ENCODE measurements at regions not wholly inside any gene's neighbourhood (a gene's known extent, or its start where the extent isn't known, plus 50 kb on each side); places are given as distances from the start of the nearest gene placed in this dataset.

GRCh38 chr6:50102676-50103075 is 52.9 kb upstream of the DEFB112 start:
- H3K27ac ChIP-seq (ENCODE audit: low read depth, low read length) = no peak overlapping the region
- no peak overlapping the region for H3K4me3 ChIP-seq (ENCODE audit: low read depth in 1 of 2, low read length in 2 of 2)
- H3K27me3 ChIP-seq (ENCODE audit: control insufficient read depth in 1 of 2, insufficient read depth in 2 of 2, low read length in 2 of 2) = no peaks in the 10 kb centered on the region
- no peaks in the 10 kb centered on the region for H3K4me1 ChIP-seq (ENCODE audit: insufficient read depth, low read length)
- H3K36me3 ChIP-seq (ENCODE audit: insufficient read depth, low read length) = no peaks in the 10 kb centered on the region
- H3K9ac ChIP-seq (ENCODE audit: low read length) = no peak overlapping the region
- H3K9me3 ChIP-seq (ENCODE audit: low read length) = no peaks in the 10 kb centered on the region

- Histone ChIP-seq H3K9me3 (ENCODE audit: low read length) (no peaks in the 10 kb centered on the region), H3K4me3 (ENCODE audit: low read depth in 1 of 2, low read length in 2 of 2) (no peak overlapping the region), H3K27ac (ENCODE audit: low read depth, low read length) (no peak overlapping the region)
Measured at GRCh38 chr6:50110587-50110986, 60.9 kb upstream of the DEFB112 start.

GRCh38 chr6:50112981-50113857 is 63.5 kb upstream of the DEFB112 start:
- Histone ChIP-seq H3K27ac (ENCODE audit: low read depth, low read length) (no peak overlapping the region), H3K9me3 (ENCODE audit: low read length) (no peaks in the 10 kb centered on the region), H3K9ac (ENCODE audit: low read length) (no peak overlapping the region), H3K4me1 (ENCODE audit: insufficient read depth, low read length) (no peaks in the 10 kb centered on the region), H3K36me3 (ENCODE audit: insufficient read depth, low read length) (no peaks in the 10 kb centered on the region), H3K27me3 (ENCODE audit: control insufficient read depth in 1 of 2, insufficient read depth in 2 of 2, low read length in 2 of 2) (no peaks in the 10 kb centered on the region), H3K4me3 (ENCODE audit: low read depth in 1 of 2, low read length in 2 of 2) (no peak overlapping the region)

More at GRCh38 chr6:50110587-50110986, 60.9 kb upstream of the DEFB112 start:
- Histone ChIP-seq H3K27me3 (ENCODE audit: control insufficient read depth in 1 of 2, insufficient read depth in 2 of 2, low read length in 2 of 2) (no peaks in the 10 kb centered on the region), H3K9ac (ENCODE audit: low read length) (no peak overlapping the region), H3K36me3 (ENCODE audit: insufficient read depth, low read length) (no peaks in the 10 kb centered on the region), H3K4me1 (ENCODE audit: insufficient read depth, low read length) (no peaks in the 10 kb centered on the region)

GRCh38 chr6:50116390-50116789 is 66.7 kb upstream of the DEFB112 start:
- no peak overlapping the region for H3K9ac ChIP-seq (ENCODE audit: low read length)
- no peak overlapping the region for H3K27ac ChIP-seq (ENCODE audit: low read depth, low read length)
- no peaks in the 10 kb centered on the region for H3K4me1 ChIP-seq (ENCODE audit: insufficient read depth, low read length)
- H3K9me3 ChIP-seq (ENCODE audit: low read length) = no peaks in the 10 kb centered on the region
- no peak overlapping the region for H3K4me3 ChIP-seq (ENCODE audit: low read depth in 1 of 2, low read length in 2 of 2)
- no peaks in the 10 kb centered on the region for H3K36me3 ChIP-seq (ENCODE audit: insufficient read depth, low read length)
- H3K27me3 ChIP-seq (ENCODE audit: control insufficient read depth in 1 of 2, insufficient read depth in 2 of 2, low read length in 2 of 2) = no peaks in the 10 kb centered on the region

GRCh38 chr6:50116797-50117542 is 67.2 kb upstream of the DEFB112 start:
- H3K27me3 ChIP-seq (ENCODE audit: control insufficient read depth in 1 of 2, insufficient read depth in 2 of 2, low read length in 2 of 2) = no peaks in the 10 kb centered on the region
- H3K4me3 ChIP-seq (ENCODE audit: low read depth in 1 of 2, low read length in 2 of 2) = no peak overlapping the region
- no peaks in the 10 kb centered on the region for H3K9me3 ChIP-seq (ENCODE audit: low read length)
- no peak overlapping the region for H3K9ac ChIP-seq (ENCODE audit: low read length)
- H3K4me1 ChIP-seq (ENCODE audit: insufficient read depth, low read length) = no peaks in the 10 kb centered on the region
- no peak overlapping the region for H3K27ac ChIP-seq (ENCODE audit: low read depth, low read length)
- no peaks in the 10 kb centered on the region for H3K36me3 ChIP-seq (ENCODE audit: insufficient read depth, low read length)

- H3K36me3 ChIP-seq (ENCODE audit: insufficient read depth, low read length) = no peaks in the 10 kb centered on the region
- no peak overlapping the region for H3K27ac ChIP-seq (ENCODE audit: low read depth, low read length)
- H3K4me1 ChIP-seq (ENCODE audit: insufficient read depth, low read length) = no peaks in the 10 kb centered on the region
Measured at GRCh38 chr6:50120300-50120699, 70.6 kb upstream of the DEFB112 start.

GRCh38 chr6:50123688-50124087 is 74.0 kb upstream of the DEFB112 start:
- no peaks in the 10 kb centered on the region for H3K4me1 ChIP-seq (ENCODE audit: insufficient read depth, low read length)
- H3K9ac ChIP-seq (ENCODE audit: low read length) = no peak overlapping the region
- no peaks in the 10 kb centered on the region for H3K36me3 ChIP-seq (ENCODE audit: insufficient read depth, low read length)
- H3K27ac ChIP-seq (ENCODE audit: low read depth, low read length) = no peak overlapping the region
- H3K27me3 ChIP-seq (ENCODE audit: control insufficient read depth in 1 of 2, insufficient read depth in 2 of 2, low read length in 2 of 2) = no peaks in the 10 kb centered on the region
- H3K4me3 ChIP-seq (ENCODE audit: low read depth in 1 of 2, low read length in 2 of 2) = no peak overlapping the region
- no peaks in the 10 kb centered on the region for H3K9me3 ChIP-seq (ENCODE audit: low read length)

More at GRCh38 chr6:50120300-50120699, 70.6 kb upstream of the DEFB112 start:
- no peak overlapping the region for H3K4me3 ChIP-seq (ENCODE audit: low read depth in 1 of 2, low read length in 2 of 2)
- no peak overlapping the region for H3K9ac ChIP-seq (ENCODE audit: low read length)
- H3K9me3 ChIP-seq (ENCODE audit: low read length) = no peaks in the 10 kb centered on the region
- H3K27me3 ChIP-seq (ENCODE audit: control insufficient read depth in 1 of 2, insufficient read depth in 2 of 2, low read length in 2 of 2) = no peaks in the 10 kb centered on the region

- Histone ChIP-seq H3K27ac (ENCODE audit: low read depth, low read length) (no peak overlapping the region), H3K4me3 (ENCODE audit: low read depth in 1 of 2, low read length in 2 of 2) (no peak overlapping the region), H3K27me3 (ENCODE audit: control insufficient read depth in 1 of 2, insufficient read depth in 2 of 2, low read length in 2 of 2) (no peaks in the 10 kb centered on the region), H3K4me1 (ENCODE audit: insufficient read depth, low read length) (no peaks in the 10 kb centered on the region), H3K36me3 (ENCODE audit: insufficient read depth, low read length) (no peaks in the 10 kb centered on the region), H3K9me3 (ENCODE audit: low read length) (no peaks in the 10 kb centered on the region), H3K9ac (ENCODE audit: low read length) (no peak overlapping the region)
Measured at GRCh38 chr6:50124572-50124971, 74.8 kb upstream of the DEFB112 start.

GRCh38 chr6:50128420-50129005 is 78.8 kb upstream of the DEFB112 start:
- no peaks in the 10 kb centered on the region for H3K27me3 ChIP-seq (ENCODE audit: control insufficient read depth in 1 of 2, insufficient read depth in 2 of 2, low read length in 2 of 2)
- no peaks in the 10 kb centered on the region for H3K36me3 ChIP-seq (ENCODE audit: insufficient read depth, low read length)
- no peak overlapping the region for H3K9ac ChIP-seq (ENCODE audit: low read length)
- H3K4me3 ChIP-seq (ENCODE audit: low read depth in 1 of 2, low read length in 2 of 2) = no peak overlapping the region
- no peaks in the 10 kb centered on the region for H3K9me3 ChIP-seq (ENCODE audit: low read length)
- H3K4me1 ChIP-seq (ENCODE audit: insufficient read depth, low read length) = no peaks in the 10 kb centered on the region
- no peak overlapping the region for H3K27ac ChIP-seq (ENCODE audit: low read depth, low read length)

- no peaks in the 10 kb centered on the region for H3K27me3 ChIP-seq (ENCODE audit: control insufficient read depth in 1 of 2, insufficient read depth in 2 of 2, low read length in 2 of 2)
- no peaks in the 10 kb centered on the region for H3K36me3 ChIP-seq (ENCODE audit: insufficient read depth, low read length)
- no peak overlapping the region for H3K4me3 ChIP-seq (ENCODE audit: low read depth in 1 of 2, low read length in 2 of 2)
- no peaks in the 10 kb centered on the region for H3K4me1 ChIP-seq (ENCODE audit: insufficient read depth, low read length)
- H3K9me3 ChIP-seq (ENCODE audit: low read length) = no peaks in the 10 kb centered on the region
- no peak overlapping the region for H3K27ac ChIP-seq (ENCODE audit: low read depth, low read length)
- H3K9ac ChIP-seq (ENCODE audit: low read length) = no peak overlapping the region
Measured at GRCh38 chr6:50135968-50136367, 86.2 kb upstream of the DEFB112 start.

GRCh38 chr6:50141100-50141499 is 91.4 kb upstream of the DEFB112 start:
- no peaks in the 10 kb centered on the region for H3K4me1 ChIP-seq (ENCODE audit: insufficient read depth, low read length)
- no peaks in the 10 kb centered on the region for H3K36me3 ChIP-seq (ENCODE audit: insufficient read depth, low read length)
- no peak overlapping the region for H3K9ac ChIP-seq (ENCODE audit: low read length)
- no peak overlapping the region for H3K4me3 ChIP-seq (ENCODE audit: low read depth in 1 of 2, low read length in 2 of 2)
- no peaks in the 10 kb centered on the region for H3K9me3 ChIP-seq (ENCODE audit: low read length)
- no peaks in the 10 kb centered on the region for H3K27me3 ChIP-seq (ENCODE audit: control insufficient read depth in 1 of 2, insufficient read depth in 2 of 2, low read length in 2 of 2)
- no peak overlapping the region for H3K27ac ChIP-seq (ENCODE audit: low read depth, low read length)
